ENCODE measurements at regions not wholly inside any gene's neighbourhood (a gene's known extent, or its start where the extent isn't known, plus 50 kb on each side); places are given as distances from the start of the nearest gene placed in this dataset.

DNA sequence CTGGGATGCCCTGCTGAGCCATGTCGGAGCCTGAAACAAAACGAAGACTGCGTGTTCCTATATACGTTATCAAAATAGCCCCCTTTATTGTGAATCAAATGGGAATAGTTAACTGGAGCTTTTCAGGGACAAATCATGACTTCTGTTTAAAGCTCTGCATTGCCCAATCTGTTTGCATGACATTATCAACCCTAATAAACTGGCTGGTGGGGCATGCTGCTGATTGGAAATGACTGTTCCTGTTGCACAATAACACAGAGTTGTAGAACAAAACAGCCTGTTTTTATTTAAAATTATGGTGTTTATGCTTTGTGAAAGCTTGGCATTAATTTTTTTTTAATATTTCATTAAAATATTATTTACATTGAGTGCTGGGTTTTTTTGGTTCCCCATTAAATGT lies 215.5 kb downstream of the TMEM167A start (continued):
- no peak for TF ChIP-seq FOSL1 (IDR thresholded peaks at IDR 0.05; ENCODE audit: insufficient read depth, low read depth, low read length)
- TF ChIP-seq KDM4A (IDR thresholded peaks at IDR 0.05; ENCODE audit: low read depth, low read length, severe bottlenecking): no peak
- no peak for TF ChIP-seq CEBPB (IDR thresholded peaks at IDR 0.05; ENCODE audit: low read depth, low read length)
- no peak for TF ChIP-seq RBBP5 (IDR thresholded peaks at IDR 0.05; ENCODE audit: borderline replicate concordance, low read depth, low read length)

Measured in H1 (cell line).